ENCODE measurements at regions not wholly inside any gene's neighbourhood (a gene's known extent, or its start where the extent isn't known, plus 50 kb on each side); places are given as distances from the start of the nearest gene placed in this dataset.

DNA sequence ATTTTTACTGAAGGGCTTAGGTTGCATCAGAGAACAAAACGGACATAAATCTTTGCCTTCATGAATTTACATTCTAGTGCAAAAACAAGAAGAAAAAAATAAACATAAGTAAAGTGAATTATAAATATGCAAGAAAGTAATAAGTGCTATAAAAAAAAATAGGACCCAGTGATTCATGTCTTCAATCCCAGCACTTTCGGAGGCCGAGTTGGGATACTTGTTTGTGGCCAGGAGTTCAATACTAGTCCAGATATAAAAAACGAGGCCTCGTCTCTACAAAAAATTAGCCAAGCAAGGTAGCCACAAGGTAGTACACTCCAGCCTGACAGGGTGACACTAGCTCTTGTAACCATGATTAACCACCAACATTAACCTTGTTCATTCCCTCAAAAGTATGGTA is 193.5 kb downstream of the SIM1 start:
- H3K27ac ChIP-seq (replicated peaks; ENCODE audit: low read length) = no peak overlapping the region
- H3K4me2 ChIP-seq (ENCODE audit: insufficient read depth, low read length, poor library complexity, severe bottlenecking) = no peak overlapping the region
- no peak overlapping the region for H3K14ac ChIP-seq (ENCODE audit: low read length)
- no peak overlapping the region for H3K9ac ChIP-seq (ENCODE audit: low read depth, low read length, poor library complexity)
- H3K9me3 ChIP-seq (replicated peaks in 1 of 2; ENCODE audit: control insufficient read depth in 2 of 2, insufficient read depth in 1 of 2, low read depth in 1 of 2, low read length in 2 of 2) = peaks cover 2 to 5% of the 10 kb centered on the region in 2 donors
- no peak overlapping the region for H2BK120ac ChIP-seq (ENCODE audit: low read depth, low read length)
- no peak overlapping the region for H2BK12ac ChIP-seq (ENCODE audit: low read length)
- H3K36me3 ChIP-seq (replicated peaks in 1 of 2; ENCODE audit: control insufficient read depth in 2 of 2, insufficient read depth in 2 of 2, low read length in 2 of 2) = no peaks in the 10 kb centered on the region
- no peak overlapping the region for H3K4ac ChIP-seq (ENCODE audit: low read length)
- H3K18ac ChIP-seq (ENCODE audit: low read length) = no peak overlapping the region
- no peak overlapping the region for H4K91ac ChIP-seq (ENCODE audit: low read depth, low read length, poor library complexity)
- no peak overlapping the region for H2BK15ac ChIP-seq (ENCODE audit: low read length)
- H2BK5ac ChIP-seq (ENCODE audit: low read length) = no peak overlapping the region
- no peak overlapping the region for H3K4me3 ChIP-seq (ENCODE audit: low read length in 2 of 2)
- no peaks in the 10 kb centered on the region for H3K27me3 ChIP-seq (ENCODE audit: control insufficient read depth in 3 of 3, insufficient read depth in 3 of 3, low read depth in 1 of 3, low read length in 3 of 3)
- DNase-seq (ENCODE audit: low spot score) = no peak
- no peaks in the 10 kb centered on the region for H3K79me1 ChIP-seq (ENCODE audit: low read depth, low read length)
- no peak overlapping the region for H3K23ac ChIP-seq (ENCODE audit: low read depth, low read length, poor library complexity)
- H4K8ac ChIP-seq (ENCODE audit: low read depth, low read length) = no peak overlapping the region
- no CpG with 5 or more reads among the region's 5 CpGs for WGBS, 2 donors (ENCODE audit: extremely low coverage in 2 of 2, insufficient read length in 2 of 2, insufficient replicate concordance in 1 of 2)
- H2AK5ac ChIP-seq (ENCODE audit: low read depth, low read length) = no peak overlapping the region
- H3K4me1 ChIP-seq (ENCODE audit: control insufficient read depth in 2 of 2, insufficient read depth in 1 of 2, low read depth in 1 of 2, low read length in 2 of 2) = no peaks in the 10 kb centered on the region
- no peak overlapping the region for H2AFZ ChIP-seq (ENCODE audit: low read length)

DNA sequence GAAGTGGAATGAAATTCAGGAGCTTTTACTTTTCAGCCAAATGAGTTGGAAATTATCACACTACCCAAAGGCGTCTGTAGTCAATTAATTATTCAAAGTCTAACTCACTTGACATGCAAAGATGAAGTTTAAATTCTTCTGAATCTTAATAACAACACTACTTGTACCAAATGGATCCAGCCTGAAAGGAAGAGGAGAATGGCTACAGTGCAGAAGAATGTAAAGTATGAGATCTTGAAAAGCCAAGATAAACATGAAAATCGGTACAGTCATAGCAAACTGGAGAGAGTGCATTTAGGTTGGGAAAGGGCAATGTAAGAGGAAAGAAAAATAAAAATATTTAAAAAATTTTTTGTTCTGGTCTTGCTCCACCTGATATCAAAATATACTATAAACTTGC is 195.5 kb downstream of the SIM1 start:
- H3K14ac ChIP-seq (ENCODE audit: low read length) = no peak overlapping the region
- WGBS, 2 donors (ENCODE audit: extremely low coverage in 2 of 2, insufficient read length in 2 of 2, insufficient replicate concordance in 1 of 2) = no CpG with 5 or more reads among the region's 2 CpGs

DNA sequence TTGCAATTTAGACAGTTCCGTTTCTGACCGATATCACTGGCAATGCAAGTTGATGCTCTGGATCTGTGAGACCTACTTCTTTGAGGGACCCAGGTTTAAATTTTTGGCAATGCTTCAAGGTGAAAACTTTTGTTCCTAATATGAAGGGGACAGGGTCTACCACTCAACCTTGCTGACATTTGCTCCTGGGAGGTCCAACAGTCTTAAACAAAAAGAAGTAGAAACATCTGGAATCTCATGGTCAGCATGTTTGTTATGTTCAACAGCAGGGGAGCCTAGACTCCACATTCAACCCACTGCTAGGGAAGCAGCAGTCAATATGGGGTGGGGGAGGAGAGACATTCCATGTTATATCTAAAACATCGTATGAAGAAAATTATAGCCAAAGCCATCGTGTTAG is 196.4 kb downstream of the SIM1 start:
- no peaks in the 10 kb centered on the region for H3K9me3 ChIP-seq (replicated peaks in 1 of 2; ENCODE audit: control insufficient read depth in 2 of 2, insufficient read depth in 1 of 2, low read depth in 1 of 2, low read length in 2 of 2)
- no peak overlapping the region for H2BK5ac ChIP-seq (ENCODE audit: low read length)
- peaks cover 0 to 15% (median 0%) of the 10 kb centered on the region in 3 experiments for H3K27me3 ChIP-seq (ENCODE audit: control insufficient read depth in 3 of 3, insufficient read depth in 3 of 3, low read depth in 1 of 3, low read length in 3 of 3)
- DNase-seq (ENCODE audit: low spot score) = no peak
- no peak overlapping the region for H4K91ac ChIP-seq (ENCODE audit: low read depth, low read length, poor library complexity)
- H2AK5ac ChIP-seq (ENCODE audit: low read depth, low read length) = no peak overlapping the region
- H3K23ac ChIP-seq (ENCODE audit: low read depth, low read length, poor library complexity) = no peak overlapping the region
- no peaks in the 10 kb centered on the region for H3K4me1 ChIP-seq (ENCODE audit: control insufficient read depth in 2 of 2, insufficient read depth in 1 of 2, low read depth in 1 of 2, low read length in 2 of 2)
- WGBS, 2 donors (ENCODE audit: extremely low coverage in 2 of 2, insufficient read length in 2 of 2, insufficient replicate concordance in 1 of 2) = no CpG with 5 or more reads among the region's 4 CpGs
- H2BK12ac ChIP-seq (ENCODE audit: low read length) = no peak overlapping the region
- H4K8ac ChIP-seq (ENCODE audit: low read depth, low read length) = no peak overlapping the region
- no peak overlapping the region for H3K4ac ChIP-seq (ENCODE audit: low read length)
- H3K79me1 ChIP-seq (ENCODE audit: low read depth, low read length) = no peaks in the 10 kb centered on the region
- no peak overlapping the region for H3K27ac ChIP-seq (replicated peaks; ENCODE audit: low read length)
- H3K9ac ChIP-seq (ENCODE audit: low read depth, low read length, poor library complexity) = no peak overlapping the region
- no peak overlapping the region for H3K4me2 ChIP-seq (ENCODE audit: insufficient read depth, low read length, poor library complexity, severe bottlenecking)
- H2AFZ ChIP-seq (ENCODE audit: low read length) = no peak overlapping the region
- H2BK120ac ChIP-seq (ENCODE audit: low read depth, low read length) = no peak overlapping the region
- H3K14ac ChIP-seq (ENCODE audit: low read length) = no peak overlapping the region
- H2BK15ac ChIP-seq (ENCODE audit: low read length) = no peak overlapping the region
- H3K18ac ChIP-seq (ENCODE audit: low read length) = no peak overlapping the region
- no peak overlapping the region for H3K4me3 ChIP-seq (ENCODE audit: low read length in 2 of 2)
- no peaks in the 10 kb centered on the region for H3K36me3 ChIP-seq (replicated peaks in 1 of 2; ENCODE audit: control insufficient read depth in 2 of 2, insufficient read depth in 2 of 2, low read length in 2 of 2)

More for the DNA sequence above, 195.5 kb downstream of the SIM1 start:
- H3K4ac ChIP-seq (ENCODE audit: low read length) = no peak overlapping the region
- no peak overlapping the region for H3K23ac ChIP-seq (ENCODE audit: low read depth, low read length, poor library complexity)
- H4K8ac ChIP-seq (ENCODE audit: low read depth, low read length) = no peak overlapping the region
- H3K9ac ChIP-seq (ENCODE audit: low read depth, low read length, poor library complexity) = no peak overlapping the region
- no peak overlapping the region for H3K4me2 ChIP-seq (ENCODE audit: insufficient read depth, low read length, poor library complexity, severe bottlenecking)
- H2BK15ac ChIP-seq (ENCODE audit: low read length) = no peak overlapping the region
- H2BK12ac ChIP-seq (ENCODE audit: low read length) = no peak overlapping the region
- H3K4me1 ChIP-seq (ENCODE audit: control insufficient read depth in 2 of 2, insufficient read depth in 1 of 2, low read depth in 1 of 2, low read length in 2 of 2) = no peaks in the 10 kb centered on the region
- H2AK5ac ChIP-seq (ENCODE audit: low read depth, low read length) = no peak overlapping the region
- no peak overlapping the region for H3K4me3 ChIP-seq (ENCODE audit: low read length in 2 of 2)
- no peaks in the 10 kb centered on the region for H3K36me3 ChIP-seq (replicated peaks in 1 of 2; ENCODE audit: control insufficient read depth in 2 of 2, insufficient read depth in 2 of 2, low read length in 2 of 2)
- H2AFZ ChIP-seq (ENCODE audit: low read length) = no peak overlapping the region
- H3K27me3 ChIP-seq (ENCODE audit: control insufficient read depth in 3 of 3, insufficient read depth in 3 of 3, low read depth in 1 of 3, low read length in 3 of 3) = peaks cover 0 to 7% (median 0%) of the 10 kb centered on the region in 3 experiments
- no peaks in the 10 kb centered on the region for H3K79me1 ChIP-seq (ENCODE audit: low read depth, low read length)
- no peaks in the 10 kb centered on the region for H3K9me3 ChIP-seq (replicated peaks in 1 of 2; ENCODE audit: control insufficient read depth in 2 of 2, insufficient read depth in 1 of 2, low read depth in 1 of 2, low read length in 2 of 2)
- no peak overlapping the region for H3K27ac ChIP-seq (replicated peaks; ENCODE audit: low read length)
- no peak overlapping the region for H2BK5ac ChIP-seq (ENCODE audit: low read length)
- no peak overlapping the region for H2BK120ac ChIP-seq (ENCODE audit: low read depth, low read length)
- H4K91ac ChIP-seq (ENCODE audit: low read depth, low read length, poor library complexity) = no peak overlapping the region
- no peak for DNase-seq (ENCODE audit: low spot score)
- H3K18ac ChIP-seq (ENCODE audit: low read length) = no peak overlapping the region

DNA sequence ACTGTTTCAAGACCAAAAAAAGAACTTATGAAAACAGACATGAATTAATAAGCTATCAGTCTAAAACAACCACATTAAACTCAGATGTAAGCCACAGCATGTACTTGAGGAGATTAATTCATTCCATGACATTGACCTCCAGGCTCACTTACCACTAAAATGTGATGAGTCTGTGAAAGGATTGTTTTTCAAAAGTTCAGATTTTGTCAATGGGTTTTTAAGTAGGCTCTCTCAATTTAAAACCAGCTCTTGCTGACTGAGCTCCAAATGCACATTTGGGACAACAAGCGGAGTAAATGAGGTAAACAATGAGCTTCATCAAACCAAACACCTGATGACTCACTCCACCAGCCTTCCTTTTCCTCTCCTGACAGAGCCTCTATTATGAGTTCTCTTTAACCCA is 197.0 kb downstream of the SIM1 start:
- no peak overlapping the region for H2BK15ac ChIP-seq (ENCODE audit: low read length)
- H3K18ac ChIP-seq (ENCODE audit: low read length) = no peak overlapping the region
- no peak overlapping the region for H3K4me2 ChIP-seq (ENCODE audit: insufficient read depth, low read length, poor library complexity, severe bottlenecking)
- H3K4me3 ChIP-seq (ENCODE audit: low read length in 2 of 2) = no peak overlapping the region
- H4K91ac ChIP-seq (ENCODE audit: low read depth, low read length, poor library complexity) = no peak overlapping the region
- H3K4ac ChIP-seq (ENCODE audit: low read length) = no peak overlapping the region
- H2AK5ac ChIP-seq (ENCODE audit: low read depth, low read length) = no peak overlapping the region
- no peak overlapping the region for H4K8ac ChIP-seq (ENCODE audit: low read depth, low read length)
- no peak overlapping the region for H2AFZ ChIP-seq (ENCODE audit: low read length)
- H3K14ac ChIP-seq (ENCODE audit: low read length) = no peak overlapping the region
- H3K36me3 ChIP-seq (replicated peaks in 1 of 2; ENCODE audit: control insufficient read depth in 2 of 2, insufficient read depth in 2 of 2, low read length in 2 of 2) = no peaks in the 10 kb centered on the region
- WGBS, 2 donors (ENCODE audit: extremely low coverage in 2 of 2, insufficient read length in 2 of 2, insufficient replicate concordance in 1 of 2) = no CpG with 5 or more reads among the region's 1 CpG
- peaks cover 0 to 15% (median 0%) of the 10 kb centered on the region in 3 experiments for H3K27me3 ChIP-seq (ENCODE audit: control insufficient read depth in 3 of 3, insufficient read depth in 3 of 3, low read depth in 1 of 3, low read length in 3 of 3)
- H2BK5ac ChIP-seq (ENCODE audit: low read length) = no peak overlapping the region
- H3K4me1 ChIP-seq (ENCODE audit: control insufficient read depth in 2 of 2, insufficient read depth in 1 of 2, low read depth in 1 of 2, low read length in 2 of 2) = no peaks in the 10 kb centered on the region
- no peak for DNase-seq (ENCODE audit: low spot score)
- H3K9me3 ChIP-seq (replicated peaks in 1 of 2; ENCODE audit: control insufficient read depth in 2 of 2, insufficient read depth in 1 of 2, low read depth in 1 of 2, low read length in 2 of 2) = no peaks in the 10 kb centered on the region
- no peaks in the 10 kb centered on the region for H3K79me1 ChIP-seq (ENCODE audit: low read depth, low read length)
- no peak overlapping the region for H3K9ac ChIP-seq (ENCODE audit: low read depth, low read length, poor library complexity)
- H3K23ac ChIP-seq (ENCODE audit: low read depth, low read length, poor library complexity) = no peak overlapping the region
- no peak overlapping the region for H3K27ac ChIP-seq (replicated peaks; ENCODE audit: low read length)
- no peak overlapping the region for H2BK12ac ChIP-seq (ENCODE audit: low read length)
- H2BK120ac ChIP-seq (ENCODE audit: low read depth, low read length) = no peak overlapping the region

Measured in neuronal stem cell (in vitro differentiated cells).